HepG2 (cell line): ENCODE measurements at regions not wholly inside any gene's neighbourhood (a gene's known extent, or its start where the extent isn't known, plus 50 kb on each side); places are given as distances from the start of the nearest gene placed in this dataset.
A peak's percentile ranks its signal among the peaks of the same experiment; 100 is the strongest.

Source experiments
- ESRRA ChIP-seq: sonication (generic); formaldehyde crosslinking; IDR thresholded peaks from 2 replicates; pipeline ENCODE4 v1.5.1; 2020; ENCODE audit warnings: mild to moderate bottlenecking, low read depth, missing genetic modification reagents
- GABPB1 ChIP-seq: IDR thresholded peaks from 2 replicates; pipeline ENCODE4 v1.6.1; 2016; ENCODE audit warnings: mild to moderate bottlenecking, missing genetic modification reagents, moderate library complexity, missing compliant biosample characterization
- KDM3A ChIP-seq: IDR thresholded peaks from 2 replicates; pipeline ENCODE4 v1.6.1; 2018; ENCODE audit warnings: low read depth, missing compliant biosample characterization
- MED13 ChIP-seq: sonication (generic); formaldehyde crosslinking; IDR thresholded peaks from 2 replicates; pipeline ENCODE4 v1.5.0; 2020; ENCODE audit warnings: missing genetic modification reagents
- NR2C2 ChIP-seq: sonication (generic); formaldehyde crosslinking; IDR thresholded peaks from 2 replicates; pipeline ENCODE4 v1.4.0; 2020; ENCODE audit warnings: missing genetic modification reagents, mild to moderate bottlenecking, moderate library complexity, borderline replicate concordance
- ZIK1 ChIP-seq: sonication (generic); formaldehyde crosslinking; IDR thresholded peaks from 2 replicates; pipeline ENCODE4 v1.5.0; 2020; ENCODE audit warnings: mild to moderate bottlenecking, low read depth, missing genetic modification reagents, borderline replicate concordance
- ZNF331 ChIP-seq: sonication (generic); formaldehyde crosslinking; IDR thresholded peaks from 2 replicates; pipeline ENCODE4 v1.4.0; 2020; ENCODE audit warnings: missing genetic modification reagents
- ZNF382 ChIP-seq: sonication (generic); formaldehyde crosslinking; IDR thresholded peaks from 2 replicates; pipeline ENCODE4 v1.5.0; 2020; ENCODE audit warnings: missing genetic modification reagents, mild to moderate bottlenecking, borderline replicate concordance
- TF ChIP-seq, protein P1 (sequence below): sonication (generic); formaldehyde crosslinking; IDR thresholded peaks from 2 replicates; pipeline ENCODE4 v1.4.0; 2020; ENCODE audit warnings: missing genetic modification reagents
- TF ChIP-seq, protein P2 (sequence below): IDR thresholded peaks from 2 replicates; pipeline ENCODE4 v1.6.1; 2016
- TF ChIP-seq, protein P3 (sequence below): IDR thresholded peaks from 2 replicates; pipeline ENCODE4 v1.6.1; 2016; ENCODE audit warnings: low read depth, missing genetic modification reagents, missing compliant biosample characterization
- TF ChIP-seq, protein P4 (sequence below): sonication (generic); formaldehyde crosslinking; IDR thresholded peaks from 2 replicates; pipeline ENCODE4 v1.4.0; 2020; ENCODE audit warnings: low read depth, missing genetic modification reagents

DNA sequence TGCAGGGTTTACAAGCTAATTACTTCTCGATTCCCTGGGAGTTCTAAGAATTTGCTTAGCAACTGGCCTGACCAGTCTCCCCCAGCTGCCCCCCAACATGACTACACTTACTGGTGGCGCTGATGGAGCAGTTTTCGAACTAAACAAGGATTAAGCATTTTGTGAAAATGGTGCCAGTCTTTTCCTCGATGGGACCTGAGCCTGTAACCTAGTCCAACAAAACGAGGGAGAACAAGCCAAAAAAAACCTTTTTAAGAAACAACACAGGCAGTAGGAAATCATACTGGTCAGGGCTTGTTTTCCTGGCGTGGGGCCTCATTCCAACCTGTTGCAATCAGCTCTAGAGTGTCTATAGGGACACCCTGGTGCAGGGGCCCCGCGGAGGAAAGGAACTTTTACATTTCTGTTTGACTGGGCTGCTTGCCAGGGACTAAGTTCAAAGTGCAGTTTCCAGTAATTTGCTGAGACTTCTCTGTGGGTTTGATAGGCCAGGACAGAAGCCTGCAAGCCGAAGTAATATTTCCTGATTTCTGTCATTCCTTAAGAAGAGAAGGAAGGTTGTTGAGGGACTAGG, 158.7 kb downstream of the SPRY1 start (continued):
- TF ChIP-seq, protein P1, sequence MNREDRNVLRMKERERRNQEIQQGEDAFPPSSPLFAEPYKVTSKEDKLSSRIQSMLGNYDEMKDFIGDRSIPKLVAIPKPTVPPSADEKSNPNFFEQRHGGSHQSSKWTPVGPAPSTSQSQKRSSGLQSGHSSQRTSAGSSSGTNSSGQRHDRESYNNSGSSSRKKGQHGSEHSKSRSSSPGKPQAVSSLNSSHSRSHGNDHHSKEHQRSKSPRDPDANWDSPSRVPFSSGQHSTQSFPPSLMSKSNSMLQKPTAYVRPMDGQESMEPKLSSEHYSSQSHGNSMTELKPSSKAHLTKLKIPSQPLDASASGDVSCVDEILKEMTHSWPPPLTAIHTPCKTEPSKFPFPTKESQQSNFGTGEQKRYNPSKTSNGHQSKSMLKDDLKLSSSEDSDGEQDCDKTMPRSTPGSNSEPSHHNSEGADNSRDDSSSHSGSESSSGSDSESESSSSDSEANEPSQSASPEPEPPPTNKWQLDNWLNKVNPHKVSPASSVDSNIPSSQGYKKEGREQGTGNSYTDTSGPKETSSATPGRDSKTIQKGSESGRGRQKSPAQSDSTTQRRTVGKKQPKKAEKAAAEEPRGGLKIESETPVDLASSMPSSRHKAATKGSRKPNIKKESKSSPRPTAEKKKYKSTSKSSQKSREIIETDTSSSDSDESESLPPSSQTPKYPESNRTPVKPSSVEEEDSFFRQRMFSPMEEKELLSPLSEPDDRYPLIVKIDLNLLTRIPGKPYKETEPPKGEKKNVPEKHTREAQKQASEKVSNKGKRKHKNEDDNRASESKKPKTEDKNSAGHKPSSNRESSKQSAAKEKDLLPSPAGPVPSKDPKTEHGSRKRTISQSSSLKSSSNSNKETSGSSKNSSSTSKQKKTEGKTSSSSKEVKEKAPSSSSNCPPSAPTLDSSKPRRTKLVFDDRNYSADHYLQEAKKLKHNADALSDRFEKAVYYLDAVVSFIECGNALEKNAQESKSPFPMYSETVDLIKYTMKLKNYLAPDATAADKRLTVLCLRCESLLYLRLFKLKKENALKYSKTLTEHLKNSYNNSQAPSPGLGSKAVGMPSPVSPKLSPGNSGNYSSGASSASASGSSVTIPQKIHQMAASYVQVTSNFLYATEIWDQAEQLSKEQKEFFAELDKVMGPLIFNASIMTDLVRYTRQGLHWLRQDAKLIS (CRISPR knock-in tag): peak; percentile 73; the same call in 1 of the 2 replicates
- peak; percentile 87; the same call in 1 of the 2 replicates for TF ChIP-seq ZNF331
- TF ChIP-seq, protein P2, sequence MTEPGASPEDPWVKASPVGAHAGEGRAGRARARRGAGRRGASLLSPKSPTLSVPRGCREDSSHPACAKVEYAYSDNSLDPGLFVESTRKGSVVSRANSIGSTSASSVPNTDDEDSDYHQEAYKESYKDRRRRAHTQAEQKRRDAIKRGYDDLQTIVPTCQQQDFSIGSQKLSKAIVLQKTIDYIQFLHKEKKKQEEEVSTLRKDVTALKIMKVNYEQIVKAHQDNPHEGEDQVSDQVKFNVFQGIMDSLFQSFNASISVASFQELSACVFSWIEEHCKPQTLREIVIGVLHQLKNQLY: 0 out of 2 replicates have a peak, but pooled peaks have one; percentile 50
- 0 out of 2 replicates have a peak, but pooled peaks have one; percentile 35 for TF ChIP-seq ZIK1
- TF ChIP-seq, protein P3, sequence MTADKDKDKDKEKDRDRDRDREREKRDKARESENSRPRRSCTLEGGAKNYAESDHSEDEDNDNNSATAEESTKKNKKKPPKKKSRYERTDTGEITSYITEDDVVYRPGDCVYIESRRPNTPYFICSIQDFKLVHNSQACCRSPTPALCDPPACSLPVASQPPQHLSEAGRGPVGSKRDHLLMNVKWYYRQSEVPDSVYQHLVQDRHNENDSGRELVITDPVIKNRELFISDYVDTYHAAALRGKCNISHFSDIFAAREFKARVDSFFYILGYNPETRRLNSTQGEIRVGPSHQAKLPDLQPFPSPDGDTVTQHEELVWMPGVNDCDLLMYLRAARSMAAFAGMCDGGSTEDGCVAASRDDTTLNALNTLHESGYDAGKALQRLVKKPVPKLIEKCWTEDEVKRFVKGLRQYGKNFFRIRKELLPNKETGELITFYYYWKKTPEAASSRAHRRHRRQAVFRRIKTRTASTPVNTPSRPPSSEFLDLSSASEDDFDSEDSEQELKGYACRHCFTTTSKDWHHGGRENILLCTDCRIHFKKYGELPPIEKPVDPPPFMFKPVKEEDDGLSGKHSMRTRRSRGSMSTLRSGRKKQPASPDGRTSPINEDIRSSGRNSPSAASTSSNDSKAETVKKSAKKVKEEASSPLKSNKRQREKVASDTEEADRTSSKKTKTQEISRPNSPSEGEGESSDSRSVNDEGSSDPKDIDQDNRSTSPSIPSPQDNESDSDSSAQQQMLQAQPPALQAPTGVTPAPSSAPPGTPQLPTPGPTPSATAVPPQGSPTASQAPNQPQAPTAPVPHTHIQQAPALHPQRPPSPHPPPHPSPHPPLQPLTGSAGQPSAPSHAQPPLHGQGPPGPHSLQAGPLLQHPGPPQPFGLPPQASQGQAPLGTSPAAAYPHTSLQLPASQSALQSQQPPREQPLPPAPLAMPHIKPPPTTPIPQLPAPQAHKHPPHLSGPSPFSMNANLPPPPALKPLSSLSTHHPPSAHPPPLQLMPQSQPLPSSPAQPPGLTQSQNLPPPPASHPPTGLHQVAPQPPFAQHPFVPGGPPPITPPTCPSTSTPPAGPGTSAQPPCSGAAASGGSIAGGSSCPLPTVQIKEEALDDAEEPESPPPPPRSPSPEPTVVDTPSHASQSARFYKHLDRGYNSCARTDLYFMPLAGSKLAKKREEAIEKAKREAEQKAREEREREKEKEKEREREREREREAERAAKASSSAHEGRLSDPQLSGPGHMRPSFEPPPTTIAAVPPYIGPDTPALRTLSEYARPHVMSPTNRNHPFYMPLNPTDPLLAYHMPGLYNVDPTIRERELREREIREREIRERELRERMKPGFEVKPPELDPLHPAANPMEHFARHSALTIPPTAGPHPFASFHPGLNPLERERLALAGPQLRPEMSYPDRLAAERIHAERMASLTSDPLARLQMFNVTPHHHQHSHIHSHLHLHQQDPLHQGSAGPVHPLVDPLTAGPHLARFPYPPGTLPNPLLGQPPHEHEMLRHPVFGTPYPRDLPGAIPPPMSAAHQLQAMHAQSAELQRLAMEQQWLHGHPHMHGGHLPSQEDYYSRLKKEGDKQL (CRISPR knock-in tag): peak; percentile 87
- peak; percentile 53 for TF ChIP-seq GABPB1 (CRISPR knock-in tag)
- peak; percentile 94 for TF ChIP-seq MED13
- TF ChIP-seq KDM3A (CRISPR knock-in tag): peak; percentile 91; the same call in 1 of the 2 replicates
- 0 out of 2 replicates have a peak, but pooled peaks have one; percentile 53 for TF ChIP-seq ESRRA
- peak; percentile 41; the same call in 1 of the 2 replicates for TF ChIP-seq NR2C2 (CRISPR knock-in tag)
- TF ChIP-seq ZNF382 (CRISPR knock-in tag): no peak
- TF ChIP-seq, protein P4, sequence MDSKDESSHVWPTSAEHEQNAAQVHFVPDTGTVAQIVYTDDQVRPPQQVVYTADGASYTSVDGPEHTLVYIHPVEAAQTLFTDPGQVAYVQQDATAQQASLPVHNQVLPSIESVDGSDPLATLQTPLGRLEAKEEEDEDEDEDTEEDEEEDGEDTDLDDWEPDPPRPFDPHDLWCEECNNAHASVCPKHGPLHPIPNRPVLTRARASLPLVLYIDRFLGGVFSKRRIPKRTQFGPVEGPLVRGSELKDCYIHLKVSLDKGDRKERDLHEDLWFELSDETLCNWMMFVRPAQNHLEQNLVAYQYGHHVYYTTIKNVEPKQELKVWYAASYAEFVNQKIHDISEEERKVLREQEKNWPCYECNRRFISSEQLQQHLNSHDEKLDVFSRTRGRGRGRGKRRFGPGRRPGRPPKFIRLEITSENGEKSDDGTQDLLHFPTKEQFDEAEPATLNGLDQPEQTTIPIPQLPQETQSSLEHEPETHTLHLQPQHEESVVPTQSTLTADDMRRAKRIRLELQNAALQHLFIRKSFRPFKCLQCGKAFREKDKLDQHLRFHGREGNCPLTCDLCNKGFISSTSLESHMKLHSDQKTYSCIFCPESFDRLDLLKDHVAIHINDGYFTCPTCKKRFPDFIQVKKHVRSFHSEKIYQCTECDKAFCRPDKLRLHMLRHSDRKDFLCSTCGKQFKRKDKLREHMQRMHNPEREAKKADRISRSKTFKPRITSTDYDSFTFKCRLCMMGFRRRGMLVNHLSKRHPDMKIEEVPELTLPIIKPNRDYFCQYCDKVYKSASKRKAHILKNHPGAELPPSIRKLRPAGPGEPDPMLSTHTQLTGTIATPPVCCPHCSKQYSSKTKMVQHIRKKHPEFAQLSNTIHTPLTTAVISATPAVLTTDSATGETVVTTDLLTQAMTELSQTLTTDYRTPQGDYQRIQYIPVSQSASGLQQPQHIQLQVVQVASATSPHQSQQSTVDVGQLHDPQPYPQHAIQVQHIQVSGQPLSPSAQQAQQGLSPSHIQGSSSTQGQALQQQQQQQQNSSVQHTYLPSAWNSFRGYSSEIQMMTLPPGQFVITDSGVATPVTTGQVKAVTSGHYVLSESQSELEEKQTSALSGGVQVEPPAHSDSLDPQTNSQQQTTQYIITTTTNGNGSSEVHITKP (CRISPR knock-in tag): peak; percentile 91
